Keratinocyte (primary cell): ENCODE measurements at regions not wholly inside any gene's neighbourhood (a gene's known extent, or its start where the extent isn't known, plus 50 kb on each side); places are given as distances from the start of the nearest gene placed in this dataset.

Experiments used
- DNase-seq: peaks from one replicate; pipeline ENCODE4 v3.0.0-alpha.2; 2011; ENCODE audit warnings: low read depth, missing footprints, low spot score
- FAIRE-seq: peaks from 2 replicates; lab custom pipeline; 2011; peaks lifted over from hg19 to GRCh38; lab: Jason Lieb, UNC
- H2AFZ ChIP-seq: 2 replicates; pipeline ENCODE4 v1.6.0; 2012; ENCODE audit warnings: low read length, control low read depth, inconsistent platforms; ENCODE audit not compliant: control insufficient read depth
- H3K27ac ChIP-seq: 2 replicates; pipeline ENCODE4 v1.5.1; 2011; ENCODE audit warnings: low read length; ENCODE audit not compliant: control insufficient read depth, insufficient read depth
- H3K27me3 ChIP-seq: 3 replicates; pipeline ENCODE4 v1.6.0; 2011; ENCODE audit warnings: low read length; ENCODE audit not compliant: control insufficient read depth, insufficient read depth; ENCODE audit errors: extremely low read depth
- H3K36me3 ChIP-seq, 2 experiments: 2 replicates in 1 of 2; 3 replicates in 1 of 2; pipeline ENCODE4 v1.5.1; 2011; ENCODE audit warnings: low read length in 2 of 2, mild to moderate bottlenecking in 1 of 2; ENCODE audit not compliant: control insufficient read depth in 2 of 2, insufficient read depth in 2 of 2; ENCODE audit errors: extremely low read depth in 1 of 2
- H3K4me1 ChIP-seq: 3 replicates; pipeline ENCODE4 v1.5.1; 2011; ENCODE audit warnings: low read length; ENCODE audit not compliant: control insufficient read depth, insufficient read depth; ENCODE audit errors: extremely low read depth
- H3K4me2 ChIP-seq: 3 replicates; pipeline ENCODE4 v1.6.0; 2011; ENCODE audit warnings: low read depth, low read length; ENCODE audit not compliant: control insufficient read depth, insufficient read depth; ENCODE audit errors: extremely low read depth
- H3K4me3 ChIP-seq, 3 experiments: fragments of 200-600 bp in 1 of 3; sonication (generic) in 1 of 3; 2 replicates in 2 of 3; 3 replicates in 1 of 3; pipeline ENCODE4 v1.5.1; 2011 to 2016; ENCODE audit warnings: low read length in 3 of 3, mild to moderate bottlenecking in 3 of 3, control low read depth in 2 of 3, inconsistent platforms in 1 of 3, low read depth in 1 of 3, mixed read lengths in 1 of 3, mixed run types in 1 of 3, moderate library complexity in 1 of 3; ENCODE audit not compliant: control insufficient read depth in 2 of 3, insufficient read depth in 2 of 3; ENCODE audit errors: extremely low read depth in 1 of 3
- H3K79me2 ChIP-seq: 2 replicates; pipeline ENCODE4 v1.6.0; 2012; ENCODE audit warnings: low read length; ENCODE audit not compliant: control insufficient read depth, insufficient read depth
- H3K9ac ChIP-seq: 3 replicates; pipeline ENCODE4 v1.6.0; 2011; ENCODE audit warnings: low read length; ENCODE audit not compliant: control insufficient read depth, insufficient read depth; ENCODE audit errors: extremely low read depth
- H3K9me1 ChIP-seq: 3 replicates; pipeline ENCODE4 v1.6.0; 2011; ENCODE audit warnings: low read length; ENCODE audit not compliant: control insufficient read depth, insufficient read depth; ENCODE audit errors: extremely low read depth
- H3K9me3 ChIP-seq: 2 replicates; pipeline ENCODE4 v1.5.1; 2012; ENCODE audit warnings: low read depth, low read length; ENCODE audit not compliant: control insufficient read depth
- H4K20me1 ChIP-seq: 3 replicates; pipeline ENCODE4 v1.6.0; 2011; ENCODE audit warnings: low read length; ENCODE audit not compliant: control insufficient read depth, insufficient read depth; ENCODE audit errors: extremely low read depth
- EZH2 ChIP-seq: IDR thresholded peaks from one replicate; pipeline ENCODE4 v1.6.1; 2012; ENCODE audit warnings: inconsistent platforms, mild to moderate bottlenecking, low read length, moderate library complexity
- dilution Hi-C: fragments of 300-500 bp; cut with MboI; formaldehyde crosslinking; loops from one replicate; pipeline ENCODE4 v1.7.0; 2020; ENCODE audit warnings: low sequenced_read_pairs; ENCODE audit not compliant: extremely low pct_ligation_motif_present
- TF ChIP-seq, protein P1 (sequence below), 3 experiments: IDR thresholded peaks in 1 of 3; conservative IDR thresholded peaks in 1 of 3; optimal IDR thresholded peaks in 1 of 3; 2 replicates in 2 of 3; 3 replicates in 1 of 3; pipeline versions ENCODE3 to v1.5.1; 2011; ENCODE audit warnings: low read length in 3 of 3, mild to moderate bottlenecking in 3 of 3, moderate library complexity in 2 of 3, control low read depth in 1 of 3, inconsistent platforms in 1 of 3; ENCODE audit not compliant: insufficient read depth in 2 of 3; ENCODE audit errors: extremely low read depth in 1 of 3

DNA sequence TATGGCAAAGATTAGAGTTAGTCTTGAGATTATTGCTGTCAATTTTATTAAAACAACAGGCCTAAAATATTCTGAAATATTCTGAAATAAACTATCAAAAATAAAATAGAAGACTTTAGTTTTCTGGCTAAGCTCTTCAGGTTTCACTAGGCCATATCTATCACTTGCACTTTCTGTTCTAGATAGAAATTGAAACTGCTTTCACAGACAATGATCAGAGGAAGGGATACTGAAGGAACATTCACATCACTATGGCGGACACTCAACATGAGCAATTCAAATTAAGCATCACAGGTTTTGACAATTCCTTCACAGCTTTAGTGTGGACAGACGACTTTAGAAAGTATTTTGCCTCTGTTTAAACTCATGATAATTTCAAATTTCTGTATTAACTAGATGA, 586.4 kb upstream of the REG3G start:
- H3K36me3 ChIP-seq: no peaks in the 10 kb centered on the region
- no peaks in the 10 kb centered on the region for H3K9me3 ChIP-seq
- dilution Hi-C loops: no loop called here
- H3K9me1 ChIP-seq: no peaks in the 10 kb centered on the region
- no peaks in the 10 kb centered on the region for H3K4me1 ChIP-seq
- H3K27me3 ChIP-seq: no peaks in the 10 kb centered on the region
- FAIRE-seq (no peak), DNase-seq (no peak)
- TF ChIP-seq, protein P1, sequence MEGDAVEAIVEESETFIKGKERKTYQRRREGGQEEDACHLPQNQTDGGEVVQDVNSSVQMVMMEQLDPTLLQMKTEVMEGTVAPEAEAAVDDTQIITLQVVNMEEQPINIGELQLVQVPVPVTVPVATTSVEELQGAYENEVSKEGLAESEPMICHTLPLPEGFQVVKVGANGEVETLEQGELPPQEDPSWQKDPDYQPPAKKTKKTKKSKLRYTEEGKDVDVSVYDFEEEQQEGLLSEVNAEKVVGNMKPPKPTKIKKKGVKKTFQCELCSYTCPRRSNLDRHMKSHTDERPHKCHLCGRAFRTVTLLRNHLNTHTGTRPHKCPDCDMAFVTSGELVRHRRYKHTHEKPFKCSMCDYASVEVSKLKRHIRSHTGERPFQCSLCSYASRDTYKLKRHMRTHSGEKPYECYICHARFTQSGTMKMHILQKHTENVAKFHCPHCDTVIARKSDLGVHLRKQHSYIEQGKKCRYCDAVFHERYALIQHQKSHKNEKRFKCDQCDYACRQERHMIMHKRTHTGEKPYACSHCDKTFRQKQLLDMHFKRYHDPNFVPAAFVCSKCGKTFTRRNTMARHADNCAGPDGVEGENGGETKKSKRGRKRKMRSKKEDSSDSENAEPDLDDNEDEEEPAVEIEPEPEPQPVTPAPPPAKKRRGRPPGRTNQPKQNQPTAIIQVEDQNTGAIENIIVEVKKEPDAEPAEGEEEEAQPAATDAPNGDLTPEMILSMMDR (optimal IDR thresholded peaks at IDR 0.05 in 1 of 3, IDR thresholded peaks at IDR 0.05 in 1 of 3, conservative IDR thresholded peaks at IDR 0.05 in 1 of 3; ENCODE audit: extremely low read depth in 1 of 3, insufficient read depth in 2 of 3, low read length in 3 of 3): no peak
- no peak for TF ChIP-seq EZH2
- no peak overlapping the region for H3K27ac ChIP-seq
- no peak overlapping the region for H3K9ac ChIP-seq
- no peaks in the 10 kb centered on the region for H4K20me1 ChIP-seq
- no peak overlapping the region for H3K4me2 ChIP-seq
- H3K79me2 ChIP-seq: no peaks in the 10 kb centered on the region
- no peak overlapping the region for H2AFZ ChIP-seq
- H3K4me3 ChIP-seq: no peak overlapping the region

DNA sequence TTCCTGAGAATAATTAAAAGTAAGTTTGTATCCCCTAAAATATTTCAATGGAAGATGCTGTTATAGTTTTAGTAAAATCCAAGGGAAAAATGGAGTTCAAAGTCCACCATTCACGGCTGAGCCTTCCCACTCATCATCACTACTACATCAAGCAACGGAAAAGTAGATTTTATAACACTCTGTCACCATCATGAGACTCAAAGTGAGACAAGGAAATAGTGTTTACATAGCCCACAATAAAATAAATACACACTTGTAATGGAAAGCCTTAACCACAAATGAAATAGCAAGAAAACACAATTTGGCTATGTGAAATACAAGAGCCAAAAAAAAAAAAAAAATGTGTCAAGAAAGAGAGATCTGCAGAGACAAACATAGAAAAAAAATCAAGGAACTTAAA, 569.9 kb upstream of the REG3G start:
- no peak overlapping the region for H2AFZ ChIP-seq
- FAIRE-seq (no peak), DNase-seq (no peak)
- H3K36me3 ChIP-seq: no peaks in the 10 kb centered on the region
- no peaks in the 10 kb centered on the region for H4K20me1 ChIP-seq
- no peak overlapping the region for H3K9ac ChIP-seq
- H3K27me3 ChIP-seq: no peaks in the 10 kb centered on the region
- dilution Hi-C loops: no loop called here
- TF ChIP-seq EZH2: no peak
- TF ChIP-seq, protein P1 (optimal IDR thresholded peaks at IDR 0.05 in 1 of 3, IDR thresholded peaks at IDR 0.05 in 1 of 3, conservative IDR thresholded peaks at IDR 0.05 in 1 of 3; ENCODE audit: extremely low read depth in 1 of 3, insufficient read depth in 2 of 3, low read length in 3 of 3): no peak
- H3K9me3 ChIP-seq: no peaks in the 10 kb centered on the region
- no peak overlapping the region for H3K4me3 ChIP-seq
- H3K4me2 ChIP-seq: no peak overlapping the region
- H3K27ac ChIP-seq: no peak overlapping the region
- no peaks in the 10 kb centered on the region for H3K4me1 ChIP-seq
- H3K9me1 ChIP-seq: no peaks in the 10 kb centered on the region
- H3K79me2 ChIP-seq: no peaks in the 10 kb centered on the region
